Prostate gland (tissue), 2 donors: ENCODE measurements at regions not wholly inside any gene's neighbourhood (a gene's known extent, or its start where the extent isn't known, plus 50 kb on each side); places are given as distances from the start of the nearest gene placed in this dataset.

ENCODE experiments used
- DNase-seq: peaks from one replicate; pipeline ENCODE4 v3.0.0-alpha.2; 2019; ENCODE audit warnings: low spot score
- H3K27ac ChIP-seq, 2 donors: fragments of 200-600 bp; sonication (generic); 2 replicates each; pipeline ENCODE4 v1.5.1; 2017 to 2019
- H3K27me3 ChIP-seq: fragments of 200-600 bp; sonication (generic); replicated peaks from 2 replicates; pipeline ENCODE4 v1.5.1; 2019; ENCODE audit not compliant: insufficient read depth
- H3K36me3 ChIP-seq, 2 donors: fragments of 200-600 bp; sonication (generic); 1 replicate in 1 of 2; 2 replicates in 1 of 2; pipeline versions ENCODE4 v1.5.1 to v1.8.1; 2017 to 2019
- H3K4me1 ChIP-seq: fragments of 200-600 bp; sonication (generic); replicated peaks from 2 replicates; pipeline ENCODE4 v1.5.1; 2019
- H3K4me3 ChIP-seq, 2 donors: fragments of 200-600 bp; sonication (generic); 2 replicates each; pipeline ENCODE4 v1.5.1; 2017 to 2019
- H3K9me3 ChIP-seq: fragments of 200-600 bp; sonication (generic); 2 replicates; pipeline ENCODE4 v1.5.1; 2017
- POLR2A ChIP-seq: fragments of 450-650 bp; IDR thresholded peaks from one replicate; pipeline ENCODE4 v1.6.1; 2016; ENCODE audit warnings: antibody characterized with exemption, mild to moderate bottlenecking
- POLR2AphosphoS5 ChIP-seq: sonication (generic); formaldehyde crosslinking; IDR thresholded peaks from one replicate; pipeline ENCODE4 v1.6.1; 2017; ENCODE audit warnings: antibody characterized with exemption
- WGBS: methylation state at CpG from one replicate; pipeline ENCODE4 v1.1.5; 2018; 5-methylcytosine and 5-hydroxymethylcytosine counted together
- intact Hi-C: fragments of 100-400 bp; cut with DNase I; formaldehyde crosslinking; loops from one replicate; pipeline ENCODE4 v1.14.2; 2022
- TF ChIP-seq, protein P1 (sequence below), 4 experiments: fragments of 200-600 bp in 2 of 4; fragments of 450-650 bp in 2 of 4; sonication (generic) in 2 of 4; IDR thresholded peaks; 1 replicate in 3 of 4; 2 replicates in 1 of 4; pipeline ENCODE4 v1.5.1; 2016 to 2019; ENCODE audit warnings: antibody characterized with exemption in 4 of 4, mild to moderate bottlenecking in 2 of 4, moderate library complexity in 2 of 4

DNA sequence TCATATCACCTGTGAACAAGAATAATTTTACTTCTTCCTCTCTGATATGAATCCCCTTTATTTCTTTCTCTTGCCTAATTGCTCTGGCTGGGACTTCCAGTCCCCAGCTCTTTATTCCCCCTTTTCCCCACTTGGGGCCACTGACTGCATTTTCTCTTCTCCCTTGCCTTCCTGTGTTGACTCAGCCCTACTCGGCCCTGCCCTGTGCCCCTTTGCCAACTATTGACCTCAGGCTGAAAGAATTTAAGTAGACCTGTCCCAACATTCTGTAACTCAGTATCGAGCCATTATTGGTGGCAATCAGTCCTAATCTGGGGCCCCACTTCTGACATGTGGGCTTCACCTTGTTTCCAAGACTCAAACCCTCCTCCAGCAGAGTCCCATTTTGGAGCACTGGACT is 60.6 kb upstream of the STUM start:
- Histone ChIP-seq H3K27me3 (no peaks in the 10 kb centered on the region), H3K4me1 (no peaks in the 10 kb centered on the region), H3K36me3 (no peaks in the 10 kb centered on the region), H3K9me3 (no peaks in the 10 kb centered on the region), H3K27ac (no peak overlapping the region), H3K4me3 (no peak overlapping the region)
- DNase-seq: no peak
- TF ChIP-seq POLR2AphosphoS5: no peak
- no peak for TF ChIP-seq POLR2A
- TF ChIP-seq, protein P1, sequence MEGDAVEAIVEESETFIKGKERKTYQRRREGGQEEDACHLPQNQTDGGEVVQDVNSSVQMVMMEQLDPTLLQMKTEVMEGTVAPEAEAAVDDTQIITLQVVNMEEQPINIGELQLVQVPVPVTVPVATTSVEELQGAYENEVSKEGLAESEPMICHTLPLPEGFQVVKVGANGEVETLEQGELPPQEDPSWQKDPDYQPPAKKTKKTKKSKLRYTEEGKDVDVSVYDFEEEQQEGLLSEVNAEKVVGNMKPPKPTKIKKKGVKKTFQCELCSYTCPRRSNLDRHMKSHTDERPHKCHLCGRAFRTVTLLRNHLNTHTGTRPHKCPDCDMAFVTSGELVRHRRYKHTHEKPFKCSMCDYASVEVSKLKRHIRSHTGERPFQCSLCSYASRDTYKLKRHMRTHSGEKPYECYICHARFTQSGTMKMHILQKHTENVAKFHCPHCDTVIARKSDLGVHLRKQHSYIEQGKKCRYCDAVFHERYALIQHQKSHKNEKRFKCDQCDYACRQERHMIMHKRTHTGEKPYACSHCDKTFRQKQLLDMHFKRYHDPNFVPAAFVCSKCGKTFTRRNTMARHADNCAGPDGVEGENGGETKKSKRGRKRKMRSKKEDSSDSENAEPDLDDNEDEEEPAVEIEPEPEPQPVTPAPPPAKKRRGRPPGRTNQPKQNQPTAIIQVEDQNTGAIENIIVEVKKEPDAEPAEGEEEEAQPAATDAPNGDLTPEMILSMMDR (IDR thresholded peaks at IDR 0.05): no peak
- intact Hi-C loops: no loop called here
- 59% methylated on average over 2 of the region's 2 CpGs for WGBS

DNA sequence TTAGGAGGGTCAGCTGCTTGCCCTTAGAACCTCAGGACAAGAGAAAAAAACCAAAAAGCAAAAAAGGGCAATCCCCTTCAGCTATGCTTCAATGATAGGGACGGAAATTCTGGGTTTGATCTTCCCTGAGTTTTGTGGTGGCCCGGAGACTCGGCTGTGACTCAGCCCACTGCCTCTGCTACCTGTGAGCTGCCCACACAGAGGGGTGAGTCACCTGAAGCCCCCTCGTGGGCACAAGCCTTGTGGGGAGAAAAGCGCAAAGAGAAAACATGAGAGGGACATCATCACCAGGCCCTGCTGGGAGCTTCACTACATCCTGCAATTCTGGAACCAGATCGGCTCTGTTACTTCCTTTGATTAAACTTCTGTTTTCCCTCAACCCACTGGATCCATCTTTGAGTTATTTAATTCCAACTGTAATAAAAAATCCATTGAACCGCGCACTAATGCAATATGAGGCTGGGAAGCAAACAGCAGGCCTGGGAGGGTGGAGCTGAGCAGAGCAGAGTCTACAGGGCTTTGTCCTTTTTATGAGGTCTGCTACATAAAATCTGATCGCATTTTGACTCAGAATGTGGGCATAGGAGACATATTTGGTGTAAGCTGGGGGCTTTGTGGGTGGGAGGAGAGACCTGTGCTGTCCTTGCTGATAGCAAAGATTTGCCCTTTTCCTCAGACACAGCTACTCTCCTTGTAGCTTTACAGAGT is 58.7 kb upstream of the STUM start:
- no peaks in the 10 kb centered on the region for H3K27me3 ChIP-seq
- no peak overlapping the region for H3K27ac ChIP-seq
- H3K36me3 ChIP-seq: no peaks in the 10 kb centered on the region
- no peak overlapping the region for H3K4me3 ChIP-seq
- H3K4me1 ChIP-seq: no peaks in the 10 kb centered on the region
- 61% methylated on average over 9 of the region's 9 CpGs for WGBS
- DNase-seq: no peak
- TF ChIP-seq, protein P1 (IDR thresholded peaks at IDR 0.05): no peak
- TF ChIP-seq POLR2A (no peak), POLR2AphosphoS5 (no peak)
- intact Hi-C loops: no loop called here
- no peaks in the 10 kb centered on the region for H3K9me3 ChIP-seq

DNA sequence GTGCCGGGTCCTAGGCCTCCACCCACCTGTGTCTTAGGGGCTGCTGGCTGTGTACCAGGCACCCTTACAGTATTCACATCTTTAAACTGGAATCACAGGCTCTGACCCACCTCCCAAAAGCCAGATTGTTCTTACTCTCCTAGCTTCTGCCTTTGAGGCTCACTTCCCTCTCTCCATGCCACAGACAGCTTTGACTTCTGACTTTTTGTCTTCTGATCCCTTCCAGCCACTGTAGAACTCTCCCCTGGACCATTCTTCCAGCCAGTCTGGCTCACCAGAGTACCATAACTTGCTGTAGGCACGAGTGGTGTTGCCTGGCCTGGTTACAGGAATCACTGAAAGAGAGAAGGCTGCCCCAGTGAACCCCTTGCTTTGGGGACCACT is 58.1 kb upstream of the STUM start:
- Histone ChIP-seq H3K36me3 (no peaks in the 10 kb centered on the region), H3K4me1 (no peaks in the 10 kb centered on the region), H3K27me3 (no peaks in the 10 kb centered on the region), H3K27ac (no peak overlapping the region), H3K9me3 (no peaks in the 10 kb centered on the region), H3K4me3 (no peak overlapping the region)
- DNase-seq: no peak
- TF ChIP-seq POLR2AphosphoS5: no peak
- intact Hi-C loops: no loop called here
- WGBS: 76% methylated on average over 2 of the region's 2 CpGs

DNA sequence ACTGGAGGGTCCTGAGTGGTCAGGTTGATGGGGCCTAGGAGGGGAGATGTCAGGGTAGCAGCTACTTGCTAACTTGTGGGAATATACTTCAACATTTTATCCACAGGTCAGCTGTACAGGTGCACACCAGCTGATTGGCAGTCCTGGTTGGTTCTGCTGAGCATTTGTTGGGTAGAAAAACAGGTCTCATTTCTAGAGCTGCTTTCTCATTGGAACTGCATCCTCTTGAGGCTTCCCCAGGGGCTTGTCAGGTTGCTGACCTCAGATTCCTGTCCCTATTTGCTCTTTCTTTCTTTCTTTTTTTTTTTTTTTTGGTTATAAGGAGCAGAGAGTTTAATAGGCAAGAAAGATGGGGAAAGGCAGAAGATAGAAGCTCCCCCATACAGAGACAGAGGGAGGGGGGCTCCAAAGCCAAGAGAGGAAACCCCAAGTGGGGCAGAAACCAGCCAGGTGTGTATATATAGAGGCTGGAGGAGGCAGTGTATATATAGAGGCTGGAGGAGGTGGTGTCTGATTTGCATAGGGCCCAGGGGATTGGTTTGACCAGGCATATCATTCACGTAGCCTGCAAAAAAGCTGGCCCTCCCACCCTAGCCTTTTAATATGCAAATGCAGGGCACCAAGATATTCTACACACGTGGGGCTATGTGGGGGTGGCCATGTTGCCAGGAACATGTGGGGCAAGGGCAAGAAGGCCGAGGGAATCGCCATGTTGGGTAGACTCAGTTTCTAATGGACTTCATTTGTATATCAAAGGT is 57.3 kb upstream of the STUM start:
- intact Hi-C loops: no loop called here
- no peaks in the 10 kb centered on the region for H3K9me3 ChIP-seq
- DNase-seq: no peak
- WGBS: 80% methylated on average over 4 of the region's 4 CpGs
- no peaks in the 10 kb centered on the region for H3K27me3 ChIP-seq
- no peak overlapping the region for H3K4me3 ChIP-seq
- H3K4me1 ChIP-seq: no peaks in the 10 kb centered on the region
- H3K36me3 ChIP-seq: no peaks in the 10 kb centered on the region
- TF ChIP-seq POLR2AphosphoS5 (no peak), POLR2A (no peak)
- TF ChIP-seq, protein P1 (IDR thresholded peaks at IDR 0.05): no peak
- H3K27ac ChIP-seq: no peak overlapping the region

DNA sequence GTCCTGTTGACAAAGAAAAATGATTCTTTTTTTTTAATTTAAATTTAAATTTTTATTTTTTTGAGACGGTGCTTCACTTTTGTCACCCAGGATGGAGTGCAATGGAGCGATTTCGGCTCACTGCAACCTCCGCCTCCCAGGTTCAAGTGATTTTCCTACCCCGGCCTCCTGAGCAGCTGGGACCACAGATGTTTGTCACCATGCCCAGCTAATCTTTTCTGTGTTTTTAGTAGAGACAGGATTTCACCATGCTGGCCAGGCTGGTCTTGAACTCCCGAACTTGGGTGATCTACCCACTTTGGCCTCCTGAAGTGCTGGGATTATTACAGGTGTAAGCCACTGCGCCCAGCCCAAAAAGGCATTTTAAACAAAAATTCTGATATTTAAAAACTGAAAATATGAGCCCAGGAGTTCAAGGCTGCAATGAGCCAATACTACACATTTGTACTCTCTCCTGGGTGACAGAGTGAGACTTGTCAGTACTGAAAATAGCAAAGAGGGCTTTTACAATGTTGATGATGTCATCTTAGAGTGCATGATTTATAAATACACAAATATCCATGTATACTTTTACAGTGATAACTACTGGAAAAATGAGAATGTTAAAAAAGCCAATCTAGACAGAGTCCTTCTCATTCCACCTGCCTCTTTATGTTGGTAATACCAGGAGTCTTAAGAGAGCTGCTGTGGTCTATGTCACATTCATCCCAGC is 56.0 kb upstream of the STUM start:
- no peaks in the 10 kb centered on the region for H3K9me3 ChIP-seq
- TF ChIP-seq POLR2AphosphoS5 (no peak), POLR2A (no peak)
- TF ChIP-seq, protein P1 (IDR thresholded peaks at IDR 0.05): no peak
- H3K4me1 ChIP-seq: no peaks in the 10 kb centered on the region
- H3K36me3 ChIP-seq: no peaks in the 10 kb centered on the region
- no peaks in the 10 kb centered on the region for H3K27me3 ChIP-seq
- no peak overlapping the region for H3K4me3 ChIP-seq
- intact Hi-C loops: no loop called here
- no peak for DNase-seq
- WGBS: 97% methylated on average over 7 of the region's 7 CpGs
- no peak overlapping the region for H3K27ac ChIP-seq
